CD4-positive, alpha-beta memory T cell (primary cell): ENCODE measurements at regions not wholly inside any gene's neighbourhood (a gene's known extent, or its start where the extent isn't known, plus 50 kb on each side); places are given as distances from the start of the nearest gene placed in this dataset.

Experiments
- CTCF ChIA-PET: fragments of 350-600 bp; sonication (Branson Sonifier 250); formaldehyde crosslinking; loops from one replicate; lab custom pipeline; 2021; ENCODE audit warnings: inconsistent platforms; ENCODE audit not compliant: partially characterized antibody; lab: Charles Lee
- POLR2A ChIA-PET: fragments of 350-600 bp; sonication (Branson Sonifier 250); formaldehyde crosslinking; loops from one replicate; lab custom pipeline; 2021; ENCODE audit not compliant: partially characterized antibody; lab: Charles Lee
- DNase-seq, 5 donors: peaks; one replicate each; pipeline versions ENCODE4 v3.0.0 to v3.0.0-alpha.2; 2020 to 2022; ENCODE audit warnings: mixed read lengths in 1 of 5
- H3K27ac ChIP-seq: one replicate; pipeline ENCODE4 v1.7.0; 2013; ENCODE audit warnings: low read depth, low read length
- H3K27me3 ChIP-seq: 2 replicates; pipeline ENCODE4 v1.7.0; 2013; ENCODE audit warnings: mild to moderate bottlenecking, low read length, moderate library complexity; ENCODE audit not compliant: insufficient read depth
- H3K36me3 ChIP-seq: 2 replicates; pipeline ENCODE4 v1.7.0; 2013; ENCODE audit warnings: mild to moderate bottlenecking, low read length, moderate library complexity; ENCODE audit not compliant: insufficient read depth
- H3K4me1 ChIP-seq: 2 replicates; pipeline ENCODE4 v1.7.0; 2013; ENCODE audit warnings: mild to moderate bottlenecking, low read length, moderate library complexity; ENCODE audit not compliant: insufficient read depth
- H3K4me3 ChIP-seq, 2 donors: one replicate each; pipeline ENCODE4 v1.7.0; 2013; ENCODE audit warnings: low read length in 2 of 2, mild to moderate bottlenecking in 1 of 2
- H3K9me3 ChIP-seq, 2 donors: one replicate each; pipeline ENCODE4 v1.7.0; 2013; ENCODE audit warnings: low read length in 2 of 2, control low read depth in 1 of 2; ENCODE audit not compliant: control insufficient read depth in 1 of 2
- H3K27ac Mint-ChIP-seq, 7 donors: one replicate each; pipeline ENCODE4 v1.8.0; 2020 to 2021; ENCODE audit warnings: mixed read lengths in 7 of 7, mild to moderate bottlenecking in 6 of 7, inconsistent platforms in 3 of 7, moderate library complexity in 3 of 7
- H3K27me3 Mint-ChIP-seq, 2 donors: one replicate each; pipeline ENCODE4 v1.8.0; 2020 to 2021; ENCODE audit warnings: mixed read lengths in 2 of 2
- H3K36me3 Mint-ChIP-seq, 2 donors: one replicate each; pipeline ENCODE4 v1.8.0; 2020 to 2021; ENCODE audit warnings: mixed read lengths in 2 of 2, inconsistent platforms in 1 of 2, mild to moderate bottlenecking in 1 of 2
- H3K4me1 Mint-ChIP-seq, 4 donors: one replicate each; pipeline ENCODE4 v1.8.0; 2020 to 2021; ENCODE audit warnings: mixed read lengths in 4 of 4, mild to moderate bottlenecking in 1 of 4
- H3K4me3 Mint-ChIP-seq, 8 donors: one replicate each; pipeline ENCODE4 v1.8.0; 2020 to 2021; ENCODE audit warnings: mixed read lengths in 8 of 8, mild to moderate bottlenecking in 7 of 8, moderate library complexity in 6 of 8, inconsistent platforms in 3 of 8
- H3K9me3 Mint-ChIP-seq, 8 donors: one replicate each; pipeline ENCODE4 v1.8.0; 2020 to 2021; ENCODE audit warnings: mixed read lengths in 8 of 8, mild to moderate bottlenecking in 5 of 8, inconsistent platforms in 3 of 8, moderate library complexity in 1 of 8
- intact Hi-C: fragments of 100-400 bp; cut with micrococcal nuclease; formaldehyde crosslinking; loops from one replicate; pipeline ENCODE4 v1.15.1; 2023

GRCh38 chr12:65528127-65528526 lies 249.6 kb downstream of the MSRB3 start:
- Mint-ChIP-seq H3K9me3 (peaks cover 0 to 10% (median under 1%) of the 10 kb centered on the region in 8 donors), H3K4me1 (no peaks in the 10 kb centered on the region), H3K4me3 (no peak overlapping the region), H3K27me3 (no peaks in the 10 kb centered on the region), H3K27ac (no peak overlapping the region), H3K36me3 (no peaks in the 10 kb centered on the region)
- Histone ChIP-seq H3K9me3 (no peaks in the 10 kb centered on the region), H3K4me1 (no peaks in the 10 kb centered on the region), H3K27ac (no peak overlapping the region), H3K36me3 (no peaks in the 10 kb centered on the region), H3K27me3 (no peaks in the 10 kb centered on the region), H3K4me3 (no peak overlapping the region)
- DNase-seq, result no peak
- ChIA-PET POLR2A (no interaction called here), CTCF (interaction anchor here (1.3 kb wide), 1 partner anchor 29 kb away, joined by 5 read pairs; no protein-coding TSS in a partner anchor)
- intact Hi-C loops, result no loop called here

- H3K36me3 Mint-ChIP-seq, result no peaks in the 10 kb centered on the region
- Histone ChIP-seq H3K27ac (no peak overlapping the region), H3K27me3 (no peaks in the 10 kb centered on the region), H3K4me1 (no peaks in the 10 kb centered on the region), H3K36me3 (no peaks in the 10 kb centered on the region), H3K4me3 (no peak overlapping the region), H3K9me3 (no peaks in the 10 kb centered on the region)
- no peak overlapping the region for H3K27ac Mint-ChIP-seq
- intact Hi-C loops, result no loop called here
- H3K4me1 Mint-ChIP-seq, result no peaks in the 10 kb centered on the region
- CTCF ChIA-PET, result no interaction called here
- no peak for DNase-seq
- POLR2A ChIA-PET, result no interaction called here
- H3K4me3 Mint-ChIP-seq, result no peak overlapping the region
- no peaks in the 10 kb centered on the region for H3K27me3 Mint-ChIP-seq
- H3K9me3 Mint-ChIP-seq, result peaks cover 0 to 10% (median 0%) of the 10 kb centered on the region in 8 donors
These were observed 250.6 kb downstream of the MSRB3 start for GRCh38 chr12:65529106-65529505.

GRCh38 chr12:65529771-65530435 lies 251.4 kb downstream of the MSRB3 start:
- intact Hi-C loops, result no loop called here
- no peak overlapping the region for H3K4me3 Mint-ChIP-seq
- H3K9me3 ChIP-seq, result no peaks in the 10 kb centered on the region
- H3K36me3 Mint-ChIP-seq, result no peaks in the 10 kb centered on the region
- no peaks in the 10 kb centered on the region for H3K36me3 ChIP-seq
- no peak overlapping the region for H3K27ac ChIP-seq
- H3K4me1 ChIP-seq, result no peaks in the 10 kb centered on the region
- no peaks in the 10 kb centered on the region for H3K27me3 Mint-ChIP-seq
- H3K27me3 ChIP-seq, result no peaks in the 10 kb centered on the region
- no peaks in the 10 kb centered on the region for H3K4me1 Mint-ChIP-seq
- peaks cover 0 to 12% (median 0%) of the 10 kb centered on the region in 8 donors for H3K9me3 Mint-ChIP-seq
- ChIA-PET POLR2A (no interaction called here), CTCF (interaction anchor here (1.3 kb wide), 1 partner anchor 28 kb away, joined by 3 read pairs; no protein-coding TSS in a partner anchor)
- no peak overlapping the region for H3K4me3 ChIP-seq
- DNase-seq, result no peak
- no peak overlapping the region for H3K27ac Mint-ChIP-seq

GRCh38 chr12:65532162-65532561 lies 253.7 kb downstream of the MSRB3 start:
- Mint-ChIP-seq H3K36me3 (no peaks in the 10 kb centered on the region), H3K27me3 (peaks cover 0 to 2% of the 10 kb centered on the region in 2 donors), H3K4me1 (no peaks in the 10 kb centered on the region), H3K27ac (no peak overlapping the region), H3K9me3 (peaks cover 0 to 12% (median 0%) of the 10 kb centered on the region in 8 donors), H3K4me3 (no peak overlapping the region)
- H3K4me1 ChIP-seq, result no peaks in the 10 kb centered on the region
- no peaks in the 10 kb centered on the region for H3K36me3 ChIP-seq
- ChIA-PET POLR2A (no interaction called here), CTCF (no interaction called here)
- H3K27ac ChIP-seq, result no peak overlapping the region
- intact Hi-C loops, result no loop called here
- H3K9me3 ChIP-seq, result no peaks in the 10 kb centered on the region
- no peaks in the 10 kb centered on the region for H3K27me3 ChIP-seq
- DNase-seq, result no peak
- H3K4me3 ChIP-seq, result no peak overlapping the region

GRCh38 chr12:65532764-65533163 lies 254.3 kb downstream of the MSRB3 start:
- Histone ChIP-seq H3K4me1 (no peaks in the 10 kb centered on the region), H3K27me3 (no peaks in the 10 kb centered on the region), H3K9me3 (no peaks in the 10 kb centered on the region), H3K4me3 (no peak overlapping the region), H3K27ac (no peak overlapping the region), H3K36me3 (no peaks in the 10 kb centered on the region)
- ChIA-PET CTCF (no interaction called here), POLR2A (no interaction called here)
- Mint-ChIP-seq H3K27me3 (peaks cover 0 to 2% of the 10 kb centered on the region in 2 donors), H3K27ac (no peak overlapping the region), H3K4me1 (no peaks in the 10 kb centered on the region), H3K9me3 (peaks cover 0 to 8% (median 0%) of the 10 kb centered on the region in 8 donors), H3K4me3 (no peak overlapping the region), H3K36me3 (no peaks in the 10 kb centered on the region)
- intact Hi-C loops, result no loop called here
- DNase-seq, result no peak

GRCh38 chr12:65533177-65533883 lies 254.8 kb downstream of the MSRB3 start:
- H3K36me3 Mint-ChIP-seq, result no peaks in the 10 kb centered on the region

GRCh38 chr12:65534238-65534841 lies 255.9 kb downstream of the MSRB3 start:
- intact Hi-C loops, result no loop called here
- H3K4me1 ChIP-seq, result no peaks in the 10 kb centered on the region

More at GRCh38 chr12:65533177-65533883, 254.8 kb downstream of the MSRB3 start:
- H3K27ac Mint-ChIP-seq, result no peak overlapping the region
- peaks cover 0 to 2% of the 10 kb centered on the region in 2 donors for H3K27me3 Mint-ChIP-seq
- no peak overlapping the region for H3K4me3 ChIP-seq
- H3K4me1 ChIP-seq, result no peaks in the 10 kb centered on the region
- intact Hi-C loops, result no loop called here
- DNase-seq, result no peak
- no peaks in the 10 kb centered on the region for H3K4me1 Mint-ChIP-seq
- no peaks in the 10 kb centered on the region for H3K27me3 ChIP-seq
- ChIA-PET POLR2A (no interaction called here), CTCF (no interaction called here)
- H3K4me3 Mint-ChIP-seq, result no peak overlapping the region
- H3K36me3 ChIP-seq, result no peaks in the 10 kb centered on the region
- H3K9me3 Mint-ChIP-seq, result peaks cover 0 to 8% (median 1%) of the 10 kb centered on the region in 8 donors
- no peak overlapping the region for H3K27ac ChIP-seq
- H3K9me3 ChIP-seq, result no peaks in the 10 kb centered on the region

More at GRCh38 chr12:65534238-65534841, 255.9 kb downstream of the MSRB3 start:
- Mint-ChIP-seq H3K36me3 (no peaks in the 10 kb centered on the region), H3K4me3 (no peak overlapping the region), H3K9me3 (peaks cover 0 to 18% (median 2%) of the 10 kb centered on the region in 8 donors), H3K27me3 (peaks cover 0 to 2% of the 10 kb centered on the region in 2 donors), H3K27ac (no peak overlapping the region), H3K4me1 (no peaks in the 10 kb centered on the region)
- DNase-seq, result no peak
- Histone ChIP-seq H3K4me3 (no peak overlapping the region), H3K36me3 (no peaks in the 10 kb centered on the region), H3K27me3 (no peaks in the 10 kb centered on the region), H3K27ac (no peak overlapping the region), H3K9me3 (no peaks in the 10 kb centered on the region)
- ChIA-PET POLR2A (no interaction called here), CTCF (no interaction called here)
